Karpas-422 (cell line): ENCODE measurements at regions not wholly inside any gene's neighbourhood (a gene's known extent, or its start where the extent isn't known, plus 50 kb on each side); places are given as distances from the start of the nearest gene placed in this dataset.

ENCODE experiments used
- DNase-seq: peaks from one replicate; pipeline ENCODE4 v3.0.0-alpha.2; 2015
- H2AFZ ChIP-seq: fragments of 200-600 bp; sonication (generic); 2 replicates; pipeline ENCODE4 v1.6.1; 2014; ENCODE audit warnings: antibody characterized with exemption, low read length, mixed read lengths
- H3K27ac ChIP-seq: fragments of 200-600 bp; sonication (generic); 2 replicates; pipeline ENCODE4 v1.5.1; 2014; ENCODE audit warnings: mild to moderate bottlenecking, low read length, moderate library complexity
- H3K27me3 ChIP-seq: fragments of 200-600 bp; sonication (generic); 2 replicates; pipeline ENCODE4 v1.6.1; 2014; ENCODE audit warnings: low read length, mixed read lengths
- H3K36me3 ChIP-seq: fragments of 200-600 bp; sonication (generic); 2 replicates; pipeline ENCODE4 v1.6.1; 2014; ENCODE audit warnings: low read length, mixed read lengths; ENCODE audit not compliant: insufficient read depth
- H3K4me1 ChIP-seq: fragments of 200-600 bp; sonication (generic); 2 replicates; pipeline ENCODE4 v1.6.1; 2014; ENCODE audit warnings: mild to moderate bottlenecking, low read length, mixed read lengths
- H3K4me2 ChIP-seq: fragments of 200-600 bp; sonication (generic); 2 replicates; pipeline ENCODE4 v1.6.1; 2014; ENCODE audit warnings: low read length, low read depth, mild to moderate bottlenecking; ENCODE audit not compliant: poor library complexity, severe bottlenecking
- H3K4me3 ChIP-seq: fragments of 200-600 bp; sonication (generic); 2 replicates; pipeline ENCODE4 v1.5.1; 2014; ENCODE audit warnings: mild to moderate bottlenecking, antibody characterized with exemption, low read length, mixed read lengths
- H3K79me2 ChIP-seq: fragments of 200-600 bp; sonication (generic); 2 replicates; pipeline ENCODE4 v1.6.1; 2014; ENCODE audit warnings: mild to moderate bottlenecking, low read length, mixed read lengths
- H3K9ac ChIP-seq: fragments of 200-600 bp; sonication (generic); 2 replicates; pipeline ENCODE4 v1.6.0; 2014; ENCODE audit warnings: low read length
- H3K9me2 ChIP-seq: fragments of 200-600 bp; sonication (generic), shearing (Covaris generic); replicated peaks from 2 replicates; pipeline ENCODE4 v1.6.0; 2014; ENCODE audit warnings: mild to moderate bottlenecking, low read length, moderate library complexity; ENCODE audit not compliant: insufficient read depth
- H3K9me3 ChIP-seq: fragments of 300-700, 200-600 bp; sonication (generic); 2 replicates; pipeline ENCODE4 v1.6.1; 2014; ENCODE audit warnings: low read length, mixed read lengths
- H4K20me1 ChIP-seq: fragments of 200-600 bp; sonication (generic); 2 replicates; pipeline ENCODE4 v1.6.1; 2014; ENCODE audit warnings: mild to moderate bottlenecking, antibody characterized with exemption, low read length, low read depth; ENCODE audit not compliant: insufficient read depth

- Histone ChIP-seq H3K27me3 (no peaks in the 10 kb centered on the region), H3K9me3 (no peaks in the 10 kb centered on the region), H3K9me2 (no peaks in the 10 kb centered on the region), H3K4me3 (no peak overlapping the region), H3K79me2 (no peaks in the 10 kb centered on the region), H4K20me1 (no peaks in the 10 kb centered on the region), H3K9ac (no peak overlapping the region), H3K27ac (no peak overlapping the region), H2AFZ (no peak overlapping the region), H3K4me2 (no peak overlapping the region), H3K4me1 (no peaks in the 10 kb centered on the region), H3K36me3 (no peaks in the 10 kb centered on the region)
- no peak for DNase-seq
Observed at GRCh38 chr11:121958323-121958970, 157.6 kb downstream of the BLID start.

- H3K36me3 ChIP-seq, result no peaks in the 10 kb centered on the region
- no peaks in the 10 kb centered on the region for H3K27me3 ChIP-seq
- H3K4me3 ChIP-seq, result no peak overlapping the region
- no peaks in the 10 kb centered on the region for H3K79me2 ChIP-seq
- no peaks in the 10 kb centered on the region for H4K20me1 ChIP-seq
- H3K27ac ChIP-seq, result no peak overlapping the region
- no peak overlapping the region for H3K4me2 ChIP-seq
- no peaks in the 10 kb centered on the region for H3K4me1 ChIP-seq
- DNase-seq, result no peak
- H3K9me3 ChIP-seq, result no peaks in the 10 kb centered on the region
- no peak overlapping the region for H2AFZ ChIP-seq
- H3K9ac ChIP-seq, result no peak overlapping the region
- H3K9me2 ChIP-seq, result no peaks in the 10 kb centered on the region
Observed at GRCh38 chr11:121953122-121953521, 162.9 kb downstream of the BLID start.

GRCh38 chr11:121950160-121950559, 165.9 kb downstream of the BLID start:
- Histone ChIP-seq H3K9ac (no peak overlapping the region), H3K36me3 (no peaks in the 10 kb centered on the region), H3K79me2 (no peaks in the 10 kb centered on the region), H2AFZ (no peak overlapping the region), H4K20me1 (no peaks in the 10 kb centered on the region), H3K4me3 (no peak overlapping the region), H3K9me2 (no peaks in the 10 kb centered on the region), H3K9me3 (no peaks in the 10 kb centered on the region), H3K4me1 (no peaks in the 10 kb centered on the region), H3K27me3 (no peaks in the 10 kb centered on the region), H3K27ac (no peak overlapping the region), H3K4me2 (no peak overlapping the region)
- no peak for DNase-seq

GRCh38 chr11:121946514-121946913, 169.5 kb downstream of the BLID start:
- Histone ChIP-seq H3K27me3 (no peaks in the 10 kb centered on the region), H3K36me3 (no peaks in the 10 kb centered on the region), H3K27ac (no peak overlapping the region)

GRCh38 chr11:121944556-121945230, 171.3 kb downstream of the BLID start:
- no peaks in the 10 kb centered on the region for H4K20me1 ChIP-seq
- DNase-seq, result no peak
- H3K4me2 ChIP-seq, result no peak overlapping the region
- no peaks in the 10 kb centered on the region for H3K27me3 ChIP-seq
- no peaks in the 10 kb centered on the region for H3K79me2 ChIP-seq
- H3K9ac ChIP-seq, result no peak overlapping the region
- H3K9me3 ChIP-seq, result no peaks in the 10 kb centered on the region
- H3K9me2 ChIP-seq, result no peaks in the 10 kb centered on the region
- H3K27ac ChIP-seq, result no peak overlapping the region
- no peak overlapping the region for H2AFZ ChIP-seq
- H3K4me1 ChIP-seq, result no peaks in the 10 kb centered on the region
- no peaks in the 10 kb centered on the region for H3K36me3 ChIP-seq
- no peak overlapping the region for H3K4me3 ChIP-seq

More at GRCh38 chr11:121946514-121946913, 169.5 kb downstream of the BLID start:
- Histone ChIP-seq H3K9me2 (no peaks in the 10 kb centered on the region), H3K4me1 (no peaks in the 10 kb centered on the region), H3K79me2 (no peaks in the 10 kb centered on the region), H3K9me3 (no peaks in the 10 kb centered on the region), H4K20me1 (no peaks in the 10 kb centered on the region), H3K4me2 (no peak overlapping the region), H2AFZ (no peak overlapping the region), H3K4me3 (no peak overlapping the region), H3K9ac (no peak overlapping the region)
- no peak for DNase-seq

- H4K20me1 ChIP-seq, result no peaks in the 10 kb centered on the region
- DNase-seq, result no peak
- H3K9me2 ChIP-seq, result no peaks in the 10 kb centered on the region
- no peaks in the 10 kb centered on the region for H3K79me2 ChIP-seq
- no peak overlapping the region for H2AFZ ChIP-seq
- no peak overlapping the region for H3K4me2 ChIP-seq
- H3K9me3 ChIP-seq, result no peaks in the 10 kb centered on the region
- no peaks in the 10 kb centered on the region for H3K36me3 ChIP-seq
- no peak overlapping the region for H3K9ac ChIP-seq
- no peaks in the 10 kb centered on the region for H3K27me3 ChIP-seq
- H3K27ac ChIP-seq, result no peak overlapping the region
- H3K4me3 ChIP-seq, result no peak overlapping the region
- no peaks in the 10 kb centered on the region for H3K4me1 ChIP-seq
Observed at GRCh38 chr11:121938076-121938475, 177.9 kb downstream of the BLID start.

- no peak overlapping the region for H3K9ac ChIP-seq
- H3K79me2 ChIP-seq, result no peaks in the 10 kb centered on the region
- H3K27ac ChIP-seq, result no peak overlapping the region
- H3K4me3 ChIP-seq, result no peak overlapping the region
- no peaks in the 10 kb centered on the region for H3K27me3 ChIP-seq
- H3K4me2 ChIP-seq, result no peak overlapping the region
- H3K9me3 ChIP-seq, result no peaks in the 10 kb centered on the region
- DNase-seq, result no peak
- no peaks in the 10 kb centered on the region for H3K9me2 ChIP-seq
- H3K36me3 ChIP-seq, result no peaks in the 10 kb centered on the region
- H4K20me1 ChIP-seq, result no peaks in the 10 kb centered on the region
- no peak overlapping the region for H2AFZ ChIP-seq
- no peaks in the 10 kb centered on the region for H3K4me1 ChIP-seq
Observed at GRCh38 chr11:121936781-121937447, 179.1 kb downstream of the BLID start.

- H4K20me1 ChIP-seq, result no peaks in the 10 kb centered on the region
- no peak overlapping the region for H3K4me2 ChIP-seq
- no peaks in the 10 kb centered on the region for H3K79me2 ChIP-seq
- no peaks in the 10 kb centered on the region for H3K9me2 ChIP-seq
- H3K36me3 ChIP-seq, result no peaks in the 10 kb centered on the region
- H3K27me3 ChIP-seq, result no peaks in the 10 kb centered on the region
- H3K4me3 ChIP-seq, result no peak overlapping the region
- no peaks in the 10 kb centered on the region for H3K4me1 ChIP-seq
- no peaks in the 10 kb centered on the region for H3K9me3 ChIP-seq
- H2AFZ ChIP-seq, result no peak overlapping the region
- DNase-seq, result no peak
- H3K9ac ChIP-seq, result no peak overlapping the region
- no peak overlapping the region for H3K27ac ChIP-seq
Observed at GRCh38 chr11:121936370-121936769, 179.6 kb downstream of the BLID start.
